K562 (cell line): ENCODE measurements at regions not wholly inside any gene's neighbourhood (a gene's known extent, or its start where the extent isn't known, plus 50 kb on each side); places are given as distances from the start of the nearest gene placed in this dataset.

Experiments
- ATF1 ChIP-seq, 2 experiments: fragments of 450-650 bp in 1 of 2; IDR thresholded peaks; 2 replicates each; pipeline ENCODE4 v1.6.1; 2016; ENCODE audit warnings: missing compliant biosample characterization in 1 of 2, missing genetic modification characterization in 1 of 2
- NFE2L1 ChIP-seq: fragments of 450-650 bp; IDR thresholded peaks from 2 replicates; pipeline ENCODE4 v1.6.1; 2016; ENCODE audit warnings: missing genetic modification characterization, low read depth, mild to moderate bottlenecking, missing compliant biosample characterization, moderate library complexity, borderline replicate concordance
- RAD21 ChIP-seq, 2 experiments: fragments of 250-450 bp in 1 of 2; fragments of 450-650 bp in 1 of 2; sonication (Bioruptor Pico) in 1 of 2; formaldehyde crosslinking in 1 of 2; IDR thresholded peaks in 1 of 2; conservative IDR thresholded peaks in 1 of 2; 2 replicates each; pipeline versions ENCODE4 v1.4.0 to v1.8.0; 2020 to 2022; ENCODE audit warnings: mild to moderate bottlenecking in 2 of 2, moderate library complexity in 1 of 2
- RBM22 ChIP-seq: fragments of 200-400 bp; formaldehyde crosslinking; IDR thresholded peaks from 2 replicates; pipeline ENCODE4 v1.6.1; 2018; ENCODE audit warnings: low read length, low read depth; ENCODE audit not compliant: poor library complexity, severe bottlenecking
- ZNF217 ChIP-seq: sonication (generic); formaldehyde crosslinking; IDR thresholded peaks from 2 replicates; pipeline ENCODE4 v1.8.0; 2022; ENCODE audit warnings: mild to moderate bottlenecking, missing genetic modification reagents

- TF ChIP-seq ATF1 (CRISPR knock-in tag; IDR thresholded peaks at IDR 0.05) (no peak), ATF1 (tag; IDR thresholded peaks at IDR 0.05) (no peak), NFE2L1 (tag) (no peak), RAD21 (CRISPR knock-in tag; conservative IDR thresholded peaks at IDR 0.05 in 1 of 2, IDR thresholded peaks at IDR 0.05 in 1 of 2) (no peak), RBM22 (no peak), ZNF217 (CRISPR knock-in tag) (no peak)
These were observed 149.8 kb downstream of the MED10 start for GRCh38 chr5:6228257-6229250.
